GM23338 (cell line): ENCODE measurements at regions not wholly inside any gene's neighbourhood (a gene's known extent, or its start where the extent isn't known, plus 50 kb on each side); places are given as distances from the start of the nearest gene placed in this dataset.

Experiments used
- CREB1 ChIP-seq: fragments of 250-450 bp; sonication (Bioruptor Pico); IDR thresholded peaks from 2 replicates; pipeline ENCODE4 v1.5.0; 2020; ENCODE audit warnings: low read depth, mild to moderate bottlenecking, moderate library complexity
- EZH2 ChIP-seq: fragments of 200-600 bp; sonication (generic); IDR thresholded peaks from one replicate; pipeline ENCODE4 v1.8.0; 2017; ENCODE audit warnings: antibody characterized with exemption, mild to moderate bottlenecking, low read depth; ENCODE audit not compliant: unreplicated experiment
- EZH2phosphoT487 ChIP-seq: fragments of 200-600 bp; sonication (generic); IDR thresholded peaks from one replicate; pipeline ENCODE4 v1.8.1; 2018; ENCODE audit warnings: antibody characterized with exemption; ENCODE audit not compliant: unreplicated experiment
- ZNF331 ChIP-seq: fragments of 250-450 bp; sonication (Bioruptor Pico); IDR thresholded peaks from 2 replicates; pipeline ENCODE4 v1.5.0; 2020; ENCODE audit warnings: low read depth, mild to moderate bottlenecking, moderate library complexity
- TF ChIP-seq, protein P1 (sequence below): fragments of 250-450 bp; sonication (Bioruptor Pico); IDR thresholded peaks from 2 replicates; pipeline ENCODE4 v1.5.0; 2020; ENCODE audit warnings: mild to moderate bottlenecking, moderate library complexity
- TF ChIP-seq, protein P2 (sequence below): IDR thresholded peaks from 2 replicates; pipeline ENCODE4 v1.6.1; 2016; ENCODE audit warnings: antibody characterized with exemption
- TF ChIP-seq, protein P3 (sequence below): IDR thresholded peaks from one replicate; pipeline ENCODE4 v1.6.1; 2018; ENCODE audit warnings: antibody characterized with exemption; ENCODE audit not compliant: unreplicated experiment

DNA sequence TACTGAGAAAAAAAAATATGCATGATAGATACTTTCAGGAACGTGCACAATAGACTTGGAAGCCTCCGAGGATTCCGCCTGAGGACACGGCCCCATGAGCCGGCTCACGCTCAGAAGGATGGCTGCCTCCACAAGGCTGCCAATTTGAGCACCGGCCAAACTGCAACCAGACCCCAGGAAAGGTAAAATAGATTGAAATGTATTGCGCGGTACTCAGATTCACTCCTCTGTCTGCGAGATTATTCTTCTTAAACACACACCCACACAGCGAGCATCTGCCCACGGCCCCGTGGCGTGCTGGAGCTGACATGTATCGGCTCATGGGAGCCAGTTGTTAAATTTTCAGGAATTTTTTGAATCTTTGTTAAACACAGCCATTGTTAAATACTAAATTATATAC lies 653.2 kb upstream of the MKI67 start (continued):
- TF ChIP-seq, protein P1, sequence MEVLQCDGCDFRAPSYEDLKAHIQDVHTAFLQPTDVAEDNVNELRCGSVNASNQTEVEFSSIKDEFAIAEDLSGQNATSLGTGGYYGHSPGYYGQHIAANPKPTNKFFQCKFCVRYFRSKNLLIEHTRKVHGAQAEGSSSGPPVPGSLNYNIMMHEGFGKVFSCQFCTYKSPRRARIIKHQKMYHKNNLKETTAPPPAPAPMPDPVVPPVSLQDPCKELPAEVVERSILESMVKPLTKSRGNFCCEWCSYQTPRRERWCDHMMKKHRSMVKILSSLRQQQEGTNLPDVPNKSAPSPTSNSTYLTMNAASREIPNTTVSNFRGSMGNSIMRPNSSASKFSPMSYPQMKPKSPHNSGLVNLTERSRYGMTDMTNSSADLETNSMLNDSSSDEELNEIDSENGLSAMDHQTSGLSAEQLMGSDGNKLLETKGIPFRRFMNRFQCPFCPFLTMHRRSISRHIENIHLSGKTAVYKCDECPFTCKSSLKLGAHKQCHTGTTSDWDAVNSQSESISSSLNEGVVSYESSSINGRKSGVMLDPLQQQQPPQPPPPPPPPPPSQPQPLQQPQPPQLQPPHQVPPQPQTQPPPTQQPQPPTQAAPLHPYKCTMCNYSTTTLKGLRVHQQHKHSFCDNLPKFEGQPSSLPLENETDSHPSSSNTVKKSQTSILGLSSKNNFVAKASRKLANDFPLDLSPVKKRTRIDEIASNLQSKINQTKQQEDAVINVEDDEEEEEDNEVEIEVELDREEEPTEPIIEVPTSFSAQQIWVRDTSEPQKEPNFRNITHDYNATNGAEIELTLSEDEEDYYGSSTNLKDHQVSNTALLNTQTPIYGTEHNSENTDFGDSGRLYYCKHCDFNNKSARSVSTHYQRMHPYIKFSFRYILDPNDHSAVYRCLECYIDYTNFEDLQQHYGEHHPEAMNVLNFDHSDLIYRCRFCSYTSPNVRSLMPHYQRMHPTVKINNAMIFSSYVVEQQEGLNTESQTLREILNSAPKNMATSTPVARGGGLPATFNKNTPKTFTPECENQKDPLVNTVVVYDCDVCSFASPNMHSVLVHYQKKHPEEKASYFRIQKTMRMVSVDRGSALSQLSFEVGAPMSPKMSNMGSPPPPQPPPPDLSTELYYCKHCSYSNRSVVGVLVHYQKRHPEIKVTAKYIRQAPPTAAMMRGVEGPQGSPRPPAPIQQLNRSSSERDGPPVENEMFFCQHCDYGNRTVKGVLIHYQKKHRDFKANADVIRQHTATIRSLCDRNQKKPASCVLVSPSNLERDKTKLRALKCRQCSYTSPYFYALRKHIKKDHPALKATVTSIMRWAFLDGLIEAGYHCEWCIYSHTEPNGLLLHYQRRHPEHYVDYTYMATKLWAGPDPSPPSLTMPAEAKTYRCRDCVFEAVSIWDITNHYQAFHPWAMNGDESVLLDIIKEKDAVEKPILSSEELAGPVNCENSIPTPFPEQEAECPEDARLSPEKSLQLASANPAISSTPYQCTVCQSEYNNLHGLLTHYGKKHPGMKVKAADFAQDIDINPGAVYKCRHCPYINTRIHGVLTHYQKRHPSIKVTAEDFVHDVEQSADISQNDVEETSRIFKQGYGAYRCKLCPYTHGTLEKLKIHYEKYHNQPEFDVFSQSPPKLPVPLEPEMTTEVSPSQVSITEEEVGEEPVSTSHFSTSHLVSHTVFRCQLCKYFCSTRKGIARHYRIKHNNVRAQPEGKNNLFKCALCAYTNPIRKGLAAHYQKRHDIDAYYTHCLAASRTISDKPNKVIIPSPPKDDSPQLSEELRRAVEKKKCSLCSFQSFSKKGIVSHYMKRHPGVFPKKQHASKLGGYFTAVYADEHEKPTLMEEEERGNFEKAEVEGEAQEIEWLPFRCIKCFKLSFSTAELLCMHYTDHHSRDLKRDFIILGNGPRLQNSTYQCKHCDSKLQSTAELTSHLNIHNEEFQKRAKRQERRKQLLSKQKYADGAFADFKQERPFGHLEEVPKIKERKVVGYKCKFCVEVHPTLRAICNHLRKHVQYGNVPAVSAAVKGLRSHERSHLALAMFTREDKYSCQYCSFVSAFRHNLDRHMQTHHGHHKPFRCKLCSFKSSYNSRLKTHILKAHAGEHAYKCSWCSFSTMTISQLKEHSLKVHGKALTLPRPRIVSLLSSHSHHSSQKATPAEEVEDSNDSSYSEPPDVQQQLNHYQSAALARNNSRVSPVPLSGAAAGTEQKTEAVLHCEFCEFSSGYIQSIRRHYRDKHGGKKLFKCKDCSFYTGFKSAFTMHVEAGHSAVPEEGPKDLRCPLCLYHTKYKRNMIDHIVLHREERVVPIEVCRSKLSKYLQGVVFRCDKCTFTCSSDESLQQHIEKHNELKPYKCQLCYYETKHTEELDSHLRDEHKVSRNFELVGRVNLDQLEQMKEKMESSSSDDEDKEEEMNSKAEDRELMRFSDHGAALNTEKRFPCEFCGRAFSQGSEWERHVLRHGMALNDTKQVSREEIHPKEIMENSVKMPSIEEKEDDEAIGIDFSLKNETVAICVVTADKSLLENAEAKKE (CRISPR knock-in tag): no peak
- no peak for TF ChIP-seq CREB1 (CRISPR knock-in tag)
- TF ChIP-seq EZH2phosphoT487: no peak
- no peak for TF ChIP-seq EZH2
- TF ChIP-seq, protein P2, sequence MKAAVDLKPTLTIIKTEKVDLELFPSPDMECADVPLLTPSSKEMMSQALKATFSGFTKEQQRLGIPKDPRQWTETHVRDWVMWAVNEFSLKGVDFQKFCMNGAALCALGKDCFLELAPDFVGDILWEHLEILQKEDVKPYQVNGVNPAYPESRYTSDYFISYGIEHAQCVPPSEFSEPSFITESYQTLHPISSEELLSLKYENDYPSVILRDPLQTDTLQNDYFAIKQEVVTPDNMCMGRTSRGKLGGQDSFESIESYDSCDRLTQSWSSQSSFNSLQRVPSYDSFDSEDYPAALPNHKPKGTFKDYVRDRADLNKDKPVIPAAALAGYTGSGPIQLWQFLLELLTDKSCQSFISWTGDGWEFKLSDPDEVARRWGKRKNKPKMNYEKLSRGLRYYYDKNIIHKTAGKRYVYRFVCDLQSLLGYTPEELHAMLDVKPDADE: no peak
- TF ChIP-seq, protein P3, sequence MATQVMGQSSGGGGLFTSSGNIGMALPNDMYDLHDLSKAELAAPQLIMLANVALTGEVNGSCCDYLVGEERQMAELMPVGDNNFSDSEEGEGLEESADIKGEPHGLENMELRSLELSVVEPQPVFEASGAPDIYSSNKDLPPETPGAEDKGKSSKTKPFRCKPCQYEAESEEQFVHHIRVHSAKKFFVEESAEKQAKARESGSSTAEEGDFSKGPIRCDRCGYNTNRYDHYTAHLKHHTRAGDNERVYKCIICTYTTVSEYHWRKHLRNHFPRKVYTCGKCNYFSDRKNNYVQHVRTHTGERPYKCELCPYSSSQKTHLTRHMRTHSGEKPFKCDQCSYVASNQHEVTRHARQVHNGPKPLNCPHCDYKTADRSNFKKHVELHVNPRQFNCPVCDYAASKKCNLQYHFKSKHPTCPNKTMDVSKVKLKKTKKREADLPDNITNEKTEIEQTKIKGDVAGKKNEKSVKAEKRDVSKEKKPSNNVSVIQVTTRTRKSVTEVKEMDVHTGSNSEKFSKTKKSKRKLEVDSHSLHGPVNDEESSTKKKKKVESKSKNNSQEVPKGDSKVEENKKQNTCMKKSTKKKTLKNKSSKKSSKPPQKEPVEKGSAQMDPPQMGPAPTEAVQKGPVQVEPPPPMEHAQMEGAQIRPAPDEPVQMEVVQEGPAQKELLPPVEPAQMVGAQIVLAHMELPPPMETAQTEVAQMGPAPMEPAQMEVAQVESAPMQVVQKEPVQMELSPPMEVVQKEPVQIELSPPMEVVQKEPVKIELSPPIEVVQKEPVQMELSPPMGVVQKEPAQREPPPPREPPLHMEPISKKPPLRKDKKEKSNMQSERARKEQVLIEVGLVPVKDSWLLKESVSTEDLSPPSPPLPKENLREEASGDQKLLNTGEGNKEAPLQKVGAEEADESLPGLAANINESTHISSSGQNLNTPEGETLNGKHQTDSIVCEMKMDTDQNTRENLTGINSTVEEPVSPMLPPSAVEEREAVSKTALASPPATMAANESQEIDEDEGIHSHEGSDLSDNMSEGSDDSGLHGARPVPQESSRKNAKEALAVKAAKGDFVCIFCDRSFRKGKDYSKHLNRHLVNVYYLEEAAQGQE: no peak
- no peak for TF ChIP-seq ZNF331 (CRISPR knock-in tag)
